ENCODE measurements at regions not wholly inside any gene's neighbourhood (a gene's known extent, or its start where the extent isn't known, plus 50 kb on each side); places are given as distances from the start of the nearest gene placed in this dataset.

DNA sequence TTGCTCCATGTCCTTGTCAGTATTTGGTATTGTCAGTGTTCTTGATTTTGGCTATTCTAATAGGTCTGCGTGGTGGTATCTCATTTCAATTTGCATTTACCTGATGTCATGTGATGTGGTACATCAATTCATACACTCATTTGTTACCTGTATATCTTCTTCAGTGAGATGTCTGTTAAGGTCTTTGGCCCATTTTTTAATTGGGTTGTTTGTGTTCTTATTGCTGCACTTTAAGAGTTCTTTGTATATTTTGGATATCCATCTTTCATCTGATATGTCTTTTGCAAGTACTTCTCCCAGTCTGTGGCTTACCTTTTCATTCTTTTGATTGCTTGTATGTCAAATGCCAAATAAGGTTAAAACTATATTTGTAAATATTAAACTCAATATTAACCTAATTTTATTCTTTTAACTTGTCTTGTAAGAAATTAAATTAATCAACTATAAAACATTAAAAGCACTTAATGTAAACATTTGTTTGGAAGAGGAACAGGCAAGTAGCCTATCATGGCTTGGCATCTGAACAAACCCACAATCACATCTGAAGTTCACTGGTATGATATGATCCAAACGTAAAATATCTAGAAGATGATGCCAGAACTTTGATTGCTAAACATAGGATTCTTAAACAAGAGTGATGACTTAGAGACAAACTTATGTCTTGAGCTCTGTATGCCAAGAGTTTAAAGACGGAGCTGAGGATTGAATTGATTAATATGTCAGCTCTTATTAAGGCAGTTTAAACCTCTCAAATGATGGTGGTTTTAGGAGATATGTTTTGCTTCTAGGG, 587.3 kb downstream of the ANXA1 start:
- no peak for DNase-seq
- Histone ChIP-seq H3K4me3 (no peak overlapping the region), H3K4me1 (no peaks in the 10 kb centered on the region), H3K9me3 (no peaks in the 10 kb centered on the region), H3K9ac (ENCODE audit: low read depth in 2 of 2, low read length in 2 of 2) (no peak overlapping the region), H3K36me3 (no peaks in the 10 kb centered on the region), H3K27me3 (no peaks in the 10 kb centered on the region), H3K27ac (no peak overlapping the region)
- intact Hi-C loops (cut with DNase I): no loop called here
- TF ChIP-seq, protein P1, sequence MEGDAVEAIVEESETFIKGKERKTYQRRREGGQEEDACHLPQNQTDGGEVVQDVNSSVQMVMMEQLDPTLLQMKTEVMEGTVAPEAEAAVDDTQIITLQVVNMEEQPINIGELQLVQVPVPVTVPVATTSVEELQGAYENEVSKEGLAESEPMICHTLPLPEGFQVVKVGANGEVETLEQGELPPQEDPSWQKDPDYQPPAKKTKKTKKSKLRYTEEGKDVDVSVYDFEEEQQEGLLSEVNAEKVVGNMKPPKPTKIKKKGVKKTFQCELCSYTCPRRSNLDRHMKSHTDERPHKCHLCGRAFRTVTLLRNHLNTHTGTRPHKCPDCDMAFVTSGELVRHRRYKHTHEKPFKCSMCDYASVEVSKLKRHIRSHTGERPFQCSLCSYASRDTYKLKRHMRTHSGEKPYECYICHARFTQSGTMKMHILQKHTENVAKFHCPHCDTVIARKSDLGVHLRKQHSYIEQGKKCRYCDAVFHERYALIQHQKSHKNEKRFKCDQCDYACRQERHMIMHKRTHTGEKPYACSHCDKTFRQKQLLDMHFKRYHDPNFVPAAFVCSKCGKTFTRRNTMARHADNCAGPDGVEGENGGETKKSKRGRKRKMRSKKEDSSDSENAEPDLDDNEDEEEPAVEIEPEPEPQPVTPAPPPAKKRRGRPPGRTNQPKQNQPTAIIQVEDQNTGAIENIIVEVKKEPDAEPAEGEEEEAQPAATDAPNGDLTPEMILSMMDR (IDR thresholded peaks at IDR 0.05): no peak

DNA sequence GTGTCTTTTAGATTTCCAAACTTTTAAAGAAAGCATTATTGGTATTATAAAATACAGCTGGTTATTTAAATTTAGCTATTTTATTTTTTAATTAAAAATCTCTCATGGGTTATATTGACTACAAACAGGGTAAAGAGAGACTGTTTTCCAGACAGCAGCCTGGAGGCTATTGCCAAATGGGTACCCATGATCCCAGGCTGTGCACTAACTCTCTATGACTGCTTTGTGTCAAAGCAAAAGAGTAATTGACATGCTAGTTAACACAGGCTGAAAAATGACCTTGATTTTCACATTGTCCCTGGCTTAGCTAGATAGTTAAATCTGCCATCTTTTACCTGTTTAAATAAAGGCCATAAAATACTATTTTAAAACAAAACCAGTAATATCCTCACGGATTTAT, 589.7 kb downstream of the ANXA1 start:
- Histone ChIP-seq H3K36me3 (no peaks in the 10 kb centered on the region), H3K4me1 (no peaks in the 10 kb centered on the region), H3K9ac (ENCODE audit: low read depth in 2 of 2, low read length in 2 of 2) (no peak overlapping the region), H3K27ac (no peak overlapping the region), H3K4me3 (no peak overlapping the region), H3K27me3 (no peaks in the 10 kb centered on the region), H3K9me3 (no peaks in the 10 kb centered on the region)
- DNase-seq: no peak
- intact Hi-C loops (cut with DNase I): no loop called here
- TF ChIP-seq, protein P1 (IDR thresholded peaks at IDR 0.05): no peak

DNA sequence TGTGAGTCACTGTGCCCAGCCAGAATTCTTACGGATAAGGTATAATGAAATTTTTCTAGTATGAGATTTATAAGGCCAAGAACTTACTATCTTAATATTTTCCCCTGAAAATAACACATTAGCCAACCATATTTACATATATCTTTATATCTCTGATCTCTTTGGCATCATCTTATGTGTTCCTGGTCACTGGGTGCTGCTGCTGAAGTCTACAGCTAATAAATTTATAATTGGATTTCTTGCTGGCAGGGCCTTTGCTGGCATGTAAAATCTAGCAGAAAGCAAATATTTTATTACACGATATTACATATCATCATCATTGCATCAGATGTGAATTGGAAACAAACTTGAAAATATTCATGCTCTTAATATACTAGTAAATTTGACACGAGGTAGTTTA, 590.7 kb downstream of the ANXA1 start:
- no peaks in the 10 kb centered on the region for H3K27me3 ChIP-seq
- no peak overlapping the region for H3K27ac ChIP-seq
- H3K9ac ChIP-seq (ENCODE audit: low read depth in 2 of 2, low read length in 2 of 2): no peak overlapping the region
- intact Hi-C loops (cut with DNase I): no loop called here
- H3K4me3 ChIP-seq: no peak overlapping the region
- TF ChIP-seq, protein P1 (IDR thresholded peaks at IDR 0.05): no peak
- DNase-seq: no peak
- H3K9me3 ChIP-seq: no peaks in the 10 kb centered on the region
- H3K4me1 ChIP-seq: no peaks in the 10 kb centered on the region
- H3K36me3 ChIP-seq: no peaks in the 10 kb centered on the region

DNA sequence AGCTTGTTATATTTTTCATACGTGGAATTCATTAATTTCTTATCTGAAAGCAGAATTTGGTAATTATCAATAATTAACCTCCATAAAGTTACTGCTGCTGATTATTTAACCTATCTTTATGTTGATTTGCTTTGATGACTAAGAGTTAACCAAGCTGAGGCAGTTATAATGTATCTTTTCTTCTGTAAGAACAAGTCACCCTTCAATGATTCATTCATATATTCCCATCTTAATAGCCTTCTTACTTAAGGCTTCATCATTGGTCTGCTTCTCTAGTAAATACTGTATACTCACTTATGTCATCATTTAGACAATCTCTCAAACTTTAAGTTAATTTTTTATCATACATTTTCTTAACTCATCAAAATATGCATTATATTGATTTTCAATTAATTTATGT, 592.2 kb downstream of the ANXA1 start:
- no peak for DNase-seq
- no peaks in the 10 kb centered on the region for H3K27me3 ChIP-seq
- no peak overlapping the region for H3K9ac ChIP-seq (ENCODE audit: low read depth in 2 of 2, low read length in 2 of 2)
- H3K9me3 ChIP-seq: no peaks in the 10 kb centered on the region
- no peaks in the 10 kb centered on the region for H3K4me1 ChIP-seq
- intact Hi-C loops (cut with DNase I): no loop called here
- no peaks in the 10 kb centered on the region for H3K36me3 ChIP-seq
- H3K4me3 ChIP-seq: no peak overlapping the region
- H3K27ac ChIP-seq: no peak overlapping the region
- TF ChIP-seq, protein P1 (IDR thresholded peaks at IDR 0.05): no peak

DNA sequence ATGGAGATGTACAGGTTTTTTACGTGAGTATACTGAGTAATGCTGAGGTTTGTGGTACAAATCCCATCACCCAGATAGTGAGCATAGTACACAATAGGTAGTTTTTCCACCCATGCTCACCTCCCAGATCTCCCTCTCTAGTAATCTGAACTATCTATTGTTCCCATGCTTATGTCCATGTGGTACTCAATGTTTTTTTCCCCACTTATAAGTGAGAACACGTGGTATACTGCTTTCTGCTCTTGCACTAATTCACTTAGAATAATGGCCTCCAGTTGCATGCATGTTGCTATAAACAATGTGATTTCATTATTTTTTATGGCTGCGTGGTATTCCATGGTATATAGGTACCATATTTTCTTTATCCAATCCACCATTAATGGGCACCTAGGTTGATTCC, 593.9 kb downstream of the ANXA1 start:
- Histone ChIP-seq H3K9ac (ENCODE audit: low read depth in 2 of 2, low read length in 2 of 2) (no peak overlapping the region), H3K36me3 (no peaks in the 10 kb centered on the region), H3K4me3 (no peak overlapping the region), H3K27ac (no peak overlapping the region), H3K4me1 (no peaks in the 10 kb centered on the region), H3K27me3 (no peaks in the 10 kb centered on the region), H3K9me3 (no peaks in the 10 kb centered on the region)
- TF ChIP-seq, protein P1 (IDR thresholded peaks at IDR 0.05): no peak
- intact Hi-C loops (cut with DNase I): no loop called here
- no peak for DNase-seq

Data from colonic mucosa (tissue), 4 donors.